Astrocyte (in vitro differentiated cells and primary cell): ENCODE measurements at regions not wholly inside any gene's neighbourhood (a gene's known extent, or its start where the extent isn't known, plus 50 kb on each side); places are given as distances from the start of the nearest gene placed in this dataset.

Experiments used
- DNase-seq: peaks from one replicate; pipeline ENCODE4 v3.0.0-alpha.2; 2010; ENCODE audit warnings: low read depth
- FAIRE-seq: peaks from 2 replicates; lab custom pipeline; 2011; peaks lifted over from hg19 to GRCh38; lab: Jason Lieb, UNC
- H2AFZ ChIP-seq: 2 replicates; pipeline ENCODE4 v1.6.0; 2012; ENCODE audit warnings: low read depth, low read length, inconsistent platforms
- H3K27ac ChIP-seq: 2 replicates; pipeline ENCODE4 v1.5.1; 2011; ENCODE audit warnings: low read depth, low read length, inconsistent platforms
- H3K27me3 ChIP-seq: 2 replicates; pipeline ENCODE4 v1.6.0; 2011; ENCODE audit warnings: low read length, inconsistent platforms; ENCODE audit not compliant: insufficient read depth
- H3K36me3 ChIP-seq: 2 replicates; pipeline ENCODE4 v1.5.1; 2011; ENCODE audit warnings: low read length, inconsistent platforms; ENCODE audit not compliant: insufficient read depth
- H3K4me1 ChIP-seq: 2 replicates; pipeline ENCODE4 v1.5.1; 2011; ENCODE audit warnings: low read length, inconsistent platforms; ENCODE audit not compliant: insufficient read depth
- H3K4me2 ChIP-seq: 2 replicates; pipeline ENCODE4 v1.6.0; 2012; ENCODE audit warnings: low read length, inconsistent platforms
- H3K4me3 ChIP-seq: 2 replicates; pipeline ENCODE4 v1.5.1; 2011; ENCODE audit warnings: low read depth, mild to moderate bottlenecking, low read length, inconsistent platforms; ENCODE audit not compliant: insufficient read depth
- H3K79me2 ChIP-seq: 2 replicates; pipeline ENCODE4 v1.6.0; 2012; ENCODE audit warnings: mild to moderate bottlenecking, low read length, inconsistent platforms; ENCODE audit not compliant: insufficient read depth
- H3K9ac ChIP-seq: 2 replicates; pipeline ENCODE4 v1.6.0; 2012; ENCODE audit warnings: mild to moderate bottlenecking, low read length, inconsistent platforms
- H3K9me3 ChIP-seq: 2 replicates; pipeline ENCODE4 v1.5.1; 2012; ENCODE audit warnings: low read depth, mild to moderate bottlenecking, low read length, inconsistent platforms; ENCODE audit not compliant: insufficient read depth
- H4K20me1 ChIP-seq: 2 replicates; pipeline ENCODE4 v1.6.0; 2012; ENCODE audit warnings: low read length, inconsistent platforms; ENCODE audit not compliant: insufficient read depth
- H3K27ac Mint-ChIP-seq: one replicate; pipeline ENCODE4 v1.8.0; 2021; ENCODE audit warnings: mild to moderate bottlenecking, mixed read lengths; ENCODE audit not compliant: unreplicated experiment
- H3K27me3 Mint-ChIP-seq: one replicate; pipeline ENCODE4 v1.8.0; 2021; ENCODE audit warnings: low read depth, mixed read lengths; ENCODE audit not compliant: unreplicated experiment
- H3K36me3 Mint-ChIP-seq: one replicate; pipeline ENCODE4 v1.8.0; 2021; ENCODE audit warnings: low read depth, mixed read lengths; ENCODE audit not compliant: unreplicated experiment
- H3K4me1 Mint-ChIP-seq: one replicate; pipeline ENCODE4 v1.8.0; 2021; ENCODE audit warnings: low read depth, mixed read lengths; ENCODE audit not compliant: unreplicated experiment
- H3K4me3 Mint-ChIP-seq: one replicate; pipeline ENCODE4 v1.8.0; 2021; ENCODE audit warnings: mild to moderate bottlenecking, moderate library complexity, mixed read lengths; ENCODE audit not compliant: unreplicated experiment
- H3K9me3 Mint-ChIP-seq: one replicate; pipeline ENCODE4 v1.8.0; 2021; ENCODE audit warnings: mild to moderate bottlenecking, mixed read lengths; ENCODE audit not compliant: unreplicated experiment
- CTCF ChIP-seq: IDR thresholded peaks from 2 replicates; pipeline ENCODE4 v1.5.1; 2011; ENCODE audit warnings: low read depth, mild to moderate bottlenecking, inconsistent platforms, low read length, moderate library complexity; ENCODE audit not compliant: insufficient read depth
- EZH2 ChIP-seq: IDR thresholded peaks from 2 replicates; pipeline ENCODE4 v1.6.1; 2012; ENCODE audit warnings: mild to moderate bottlenecking, low read length, inconsistent platforms; ENCODE audit not compliant: insufficient read depth

- Histone ChIP-seq H3K4me2 (no peak overlapping the region), H3K27me3 (no peaks in the 10 kb centered on the region), H3K79me2 (no peaks in the 10 kb centered on the region), H3K27ac (no peak overlapping the region), H3K9ac (no peak overlapping the region), H3K36me3 (no peaks in the 10 kb centered on the region), H4K20me1 (no peaks in the 10 kb centered on the region), H3K4me1 (no peaks in the 10 kb centered on the region), H3K9me3 (no peaks in the 10 kb centered on the region), H2AFZ (no peak overlapping the region), H3K4me3 (no peak overlapping the region)
- Mint-ChIP-seq H3K4me1 (no peaks in the 10 kb centered on the region), H3K4me3 (no peak overlapping the region), H3K9me3 (peaks cover 7% of the 10 kb centered on the region), H3K36me3 (no peaks in the 10 kb centered on the region), H3K27ac (no peak overlapping the region), H3K27me3 (no peaks in the 10 kb centered on the region)
- no peak for TF ChIP-seq CTCF
- TF ChIP-seq EZH2: no peak
- DNase-seq (no peak), FAIRE-seq (no peak)
These were observed 181.6 kb downstream of the MFSD1 start for GRCh38 chr3:158983216-158984099.

GRCh38 chr3:158991146-158991705 is 189.4 kb downstream of the MFSD1 start:
- no peaks in the 10 kb centered on the region for H3K9me3 ChIP-seq
- DNase-seq (no peak), FAIRE-seq (no peak)
- H3K27me3 ChIP-seq: no peaks in the 10 kb centered on the region
- no peak overlapping the region for H3K4me3 Mint-ChIP-seq
- no peak overlapping the region for H3K9ac ChIP-seq
- H3K4me3 ChIP-seq: no peak overlapping the region
- H3K4me2 ChIP-seq: no peak overlapping the region
- H3K79me2 ChIP-seq: no peaks in the 10 kb centered on the region
- peaks cover 9% of the 10 kb centered on the region for H3K9me3 Mint-ChIP-seq
- no peaks in the 10 kb centered on the region for H3K36me3 Mint-ChIP-seq
- no peaks in the 10 kb centered on the region for H4K20me1 ChIP-seq
- H3K27ac Mint-ChIP-seq: no peak overlapping the region
- H3K27me3 Mint-ChIP-seq: no peaks in the 10 kb centered on the region
- H3K27ac ChIP-seq: no peak overlapping the region
- no peaks in the 10 kb centered on the region for H3K4me1 ChIP-seq
- TF ChIP-seq EZH2: no peak
- no peak for TF ChIP-seq CTCF
- no peak overlapping the region for H2AFZ ChIP-seq
- no peaks in the 10 kb centered on the region for H3K4me1 Mint-ChIP-seq
- no peaks in the 10 kb centered on the region for H3K36me3 ChIP-seq

- Histone ChIP-seq H3K79me2 (no peaks in the 10 kb centered on the region), H3K4me3 (no peak overlapping the region), H3K9me3 (no peaks in the 10 kb centered on the region), H3K36me3 (no peaks in the 10 kb centered on the region), H4K20me1 (no peaks in the 10 kb centered on the region), H3K27ac (no peak overlapping the region), H2AFZ (no peak overlapping the region), H3K27me3 (no peaks in the 10 kb centered on the region), H3K4me2 (no peak overlapping the region), H3K4me1 (no peaks in the 10 kb centered on the region), H3K9ac (no peak overlapping the region)
- Mint-ChIP-seq H3K9me3 (peaks cover 6% of the 10 kb centered on the region), H3K4me3 (no peak overlapping the region), H3K27ac (no peak overlapping the region), H3K4me1 (no peaks in the 10 kb centered on the region), H3K36me3 (no peaks in the 10 kb centered on the region), H3K27me3 (no peaks in the 10 kb centered on the region)
- DNase-seq: no peak
- TF ChIP-seq EZH2 (no peak), CTCF (no peak)
- no peak for FAIRE-seq
These were observed 190.6 kb downstream of the MFSD1 start for GRCh38 chr3:158992463-158992862.
